Inflammatory macrophage treated with lipopolysaccharide for 1 hour (primary cell): ENCODE measurements at regions not wholly inside any gene's neighbourhood (a gene's known extent, or its start where the extent isn't known, plus 50 kb on each side); places are given as distances from the start of the nearest gene placed in this dataset.
A peak's percentile ranks its signal among the peaks of the same experiment; 100 is the strongest.

Experiments
- DNase-seq, 2 donors: peaks; one replicate each; pipeline ENCODE4 v3.0.0-alpha.2; 2020 to 2022

DNA sequence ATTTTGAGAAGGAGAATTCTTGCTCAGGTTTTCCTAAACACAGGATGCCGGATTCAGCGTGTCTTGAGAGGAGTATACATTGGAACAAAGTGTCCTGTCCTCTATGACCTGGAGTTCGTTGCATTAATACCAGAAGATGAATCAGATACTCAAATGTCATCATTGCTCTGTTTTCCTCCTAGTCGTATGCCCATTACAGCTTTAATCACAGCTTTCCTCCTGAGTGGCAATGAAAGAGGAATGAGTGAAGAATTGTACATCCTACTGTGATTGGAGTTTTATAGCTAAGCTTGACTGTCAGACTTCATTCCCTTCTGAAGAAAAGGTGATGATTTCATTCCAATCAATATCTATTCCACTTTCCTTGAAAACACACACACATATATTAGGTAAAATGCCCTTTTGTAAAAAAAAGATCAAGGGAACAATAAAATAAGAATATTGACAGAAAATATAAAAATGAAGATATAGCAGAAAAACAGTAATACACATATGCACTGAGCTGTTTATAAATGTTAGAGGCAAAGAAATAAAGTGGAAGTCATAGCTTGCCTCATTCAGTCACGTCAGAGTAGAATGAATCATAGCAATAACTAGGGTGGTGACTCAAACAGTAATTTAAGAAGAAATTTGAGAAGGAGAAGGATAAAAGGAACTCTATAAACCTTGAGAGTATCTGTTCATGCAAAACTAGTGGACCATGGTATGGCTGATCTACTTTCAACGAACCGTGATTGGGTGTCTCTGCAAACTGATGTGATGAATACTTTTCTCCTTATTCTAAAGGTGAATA is 501.5 kb downstream of the SUCLA2 start:
- peak; percentile 83 to 85 for DNase-seq

DNA sequence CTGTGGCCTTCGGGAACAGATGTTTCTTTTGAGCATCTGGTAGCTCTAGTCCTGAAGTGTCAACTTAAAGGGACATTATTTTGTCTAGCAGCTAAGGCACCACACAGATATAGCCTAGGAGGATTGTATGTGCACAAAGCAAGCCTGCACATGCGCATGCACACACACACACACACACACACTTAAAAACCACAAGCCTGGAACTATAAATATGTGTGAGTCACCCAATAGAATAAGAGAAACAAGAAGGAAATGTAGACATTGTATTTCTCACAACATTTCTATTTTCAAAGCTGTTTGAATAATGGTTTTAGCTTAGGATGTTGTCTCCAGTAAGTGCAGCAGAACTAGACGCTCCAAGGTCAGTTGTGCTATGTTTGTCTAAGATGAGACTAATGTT is 516.5 kb downstream of the SUCLA2 start:
- DNase-seq = peak; percentile 15 to 33

DNA sequence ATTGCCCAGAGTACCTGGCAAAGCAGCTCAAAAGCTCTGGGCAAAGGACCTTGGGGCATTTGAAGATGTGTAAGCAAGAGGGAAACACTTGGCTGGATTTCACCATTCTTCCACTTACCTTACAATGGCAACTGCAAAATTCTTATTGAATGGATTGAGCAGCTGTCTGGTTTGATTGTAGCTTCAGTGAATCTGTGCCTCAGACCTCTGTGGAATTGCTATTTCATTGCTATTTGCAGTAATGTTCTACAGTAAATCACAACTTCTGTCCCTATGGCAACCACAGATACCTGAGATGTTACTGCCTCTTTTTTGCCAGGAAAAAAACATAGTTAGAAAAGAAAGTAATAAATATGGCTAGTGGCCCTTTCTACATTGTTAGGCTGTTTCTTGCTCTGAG is 519.5 kb downstream of the SUCLA2 start:
- no peak for DNase-seq

DNA sequence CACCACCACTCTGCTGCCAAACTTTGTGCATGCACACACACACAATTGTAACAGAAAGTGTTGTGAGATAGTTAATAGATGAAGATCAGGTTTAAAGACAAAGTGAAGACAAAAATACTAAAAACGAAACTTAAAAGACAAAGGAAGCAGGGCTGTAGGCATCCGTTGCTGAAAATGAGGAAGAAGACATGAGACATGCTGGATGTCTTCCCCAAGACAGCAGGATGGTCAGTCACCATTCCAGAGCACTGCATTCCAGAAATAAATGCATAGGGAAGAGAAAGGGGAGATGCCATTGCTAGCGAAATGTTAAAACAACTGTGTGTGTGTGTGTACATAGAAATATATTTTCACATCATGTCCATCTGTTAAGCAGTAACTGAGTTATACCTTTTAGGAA is 520.1 kb downstream of the SUCLA2 start:
- DNase-seq = peak; percentile 38 to 45

DNA sequence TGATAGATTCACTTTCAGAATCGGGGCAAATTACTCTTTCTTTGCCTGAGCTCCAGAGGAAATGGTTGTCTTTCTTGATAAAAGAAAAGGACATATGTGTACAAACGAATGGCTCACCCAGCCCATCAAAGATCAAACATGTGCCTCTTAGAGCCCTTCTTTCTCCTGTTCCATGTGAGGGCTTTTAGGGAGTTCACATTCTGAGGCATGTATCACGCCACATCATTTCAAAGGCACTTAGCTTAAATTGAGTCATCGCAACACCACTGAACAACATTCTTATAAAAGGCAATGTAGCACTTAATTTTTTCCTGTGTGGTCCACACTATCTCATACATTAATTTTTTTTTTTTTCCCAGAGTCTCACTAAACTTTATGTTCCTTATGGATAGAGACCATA is 521.0 kb downstream of the SUCLA2 start:
- no peak for DNase-seq

DNA sequence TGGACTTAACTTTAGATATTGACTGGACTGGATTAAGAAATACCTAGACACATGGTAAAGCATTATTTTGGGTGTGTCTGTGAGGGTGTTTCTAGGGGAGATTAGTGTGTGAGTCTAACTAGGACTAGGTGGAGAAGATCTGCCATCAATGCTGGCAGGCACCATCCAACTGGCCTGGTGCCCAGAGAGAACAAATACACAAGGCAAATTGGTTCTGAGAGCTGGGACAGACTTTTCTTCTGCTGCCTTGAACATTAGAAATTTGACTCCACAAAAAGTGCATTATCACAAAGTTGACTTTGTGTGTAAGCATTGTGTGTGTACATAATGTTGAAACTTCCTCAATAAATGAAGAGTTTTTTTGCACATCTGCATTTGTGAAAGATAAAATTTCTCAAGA is 522.1 kb downstream of the SUCLA2 start:
- peak; percentile 22 to 43 for DNase-seq

DNA sequence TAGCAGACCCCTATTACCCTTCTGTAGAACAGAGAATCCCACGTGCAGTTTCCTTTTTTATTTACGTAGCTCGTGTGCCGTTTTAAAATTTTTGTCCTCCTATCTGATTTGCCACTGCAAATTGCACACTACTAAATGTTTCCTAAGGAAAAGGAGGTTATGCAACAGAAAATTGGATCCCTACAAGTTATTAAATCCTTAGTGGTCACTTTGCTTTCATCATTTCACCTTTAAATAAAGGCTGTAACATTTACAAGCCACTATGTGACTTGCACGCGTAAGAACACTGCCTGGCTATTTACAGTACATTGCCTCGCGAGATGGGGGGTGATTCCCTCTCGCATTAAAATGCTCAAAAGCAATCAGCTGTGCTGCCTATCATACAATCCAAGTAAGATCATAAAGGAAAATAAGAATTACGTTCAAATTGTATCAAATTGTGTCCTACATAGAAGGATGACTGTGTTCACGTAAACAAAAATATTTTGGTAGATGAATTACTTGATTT is 525.6 kb downstream of the SUCLA2 start:
- no peak for DNase-seq

DNA sequence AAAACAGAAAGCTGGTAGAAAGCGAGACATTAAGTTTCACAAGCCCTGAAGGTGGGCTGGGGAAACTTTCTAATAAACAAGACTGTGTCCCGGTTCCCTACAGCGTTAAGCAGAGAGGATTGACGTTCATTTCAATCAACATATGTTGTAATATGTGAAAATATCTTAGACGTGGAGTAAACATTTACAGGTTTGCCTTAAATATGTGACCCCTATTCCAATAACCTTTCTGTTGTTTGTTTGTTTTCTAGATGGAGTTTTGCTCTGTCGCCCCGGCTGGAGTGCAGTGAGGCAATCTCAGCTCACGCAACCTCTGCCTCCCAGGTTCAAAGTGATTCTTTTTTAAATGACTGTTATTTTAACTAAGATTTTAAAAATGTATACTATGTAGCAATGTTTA is 526.2 kb downstream of the SUCLA2 start:
- no peak for DNase-seq

DNA sequence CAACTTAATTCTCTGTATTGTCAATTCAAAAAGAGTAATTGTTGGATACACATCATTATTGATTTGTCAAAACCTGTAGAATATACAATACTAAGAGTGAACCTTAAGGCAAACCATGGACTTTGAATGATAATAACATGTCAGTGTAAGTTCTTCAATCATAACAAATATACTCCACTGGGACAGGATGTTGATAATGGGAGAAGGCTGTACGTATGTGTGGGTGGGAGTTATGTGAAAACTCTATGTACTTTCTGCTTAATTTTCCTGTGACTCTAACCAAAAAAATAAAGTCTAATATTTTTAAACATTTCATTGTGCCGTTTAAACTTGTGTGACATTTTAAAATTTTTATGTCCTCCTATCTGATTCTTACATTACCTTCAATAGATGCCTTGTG is 526.7 kb downstream of the SUCLA2 start:
- no peak for DNase-seq

DNA sequence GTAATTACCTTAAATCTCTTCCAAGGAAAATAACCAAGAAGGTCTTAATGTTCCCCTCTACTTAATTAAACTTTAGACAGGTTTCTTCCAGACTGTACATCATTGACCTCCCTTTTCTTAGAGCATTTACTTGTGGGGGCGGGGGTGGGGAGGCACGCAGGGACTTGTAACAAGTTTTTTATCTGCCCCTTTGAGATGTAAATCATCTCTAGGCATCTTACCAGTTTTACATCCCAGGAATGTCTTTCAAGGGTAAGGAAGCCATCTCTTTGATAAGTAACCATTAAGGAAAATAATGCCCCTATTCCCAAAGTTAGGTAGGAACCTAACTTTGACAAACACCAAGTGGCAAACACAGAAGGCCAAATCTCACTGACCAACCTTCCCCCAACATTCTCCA is 528.6 kb downstream of the SUCLA2 start:
- no peak for DNase-seq

DNA sequence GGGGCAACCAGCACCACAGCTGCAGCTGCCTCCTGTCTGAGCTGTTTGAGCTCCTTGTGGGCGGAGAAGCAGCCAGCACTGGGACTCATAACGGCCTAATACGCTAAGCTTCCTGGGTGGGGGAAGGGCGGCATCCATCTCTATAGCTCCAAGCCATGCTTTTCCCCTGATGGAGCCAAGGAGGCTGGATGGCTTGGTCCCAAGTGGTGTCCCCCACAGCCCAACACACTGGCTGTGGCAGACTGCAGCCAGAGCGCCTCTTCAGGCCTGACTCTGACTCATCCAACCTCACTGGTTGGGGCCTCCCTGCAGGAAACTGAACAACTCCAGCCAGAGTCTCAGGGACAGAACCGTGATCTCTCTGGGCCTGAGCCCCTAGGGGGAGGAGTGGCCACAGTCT is 537.3 kb downstream of the SUCLA2 start:
- DNase-seq = no peak

DNA sequence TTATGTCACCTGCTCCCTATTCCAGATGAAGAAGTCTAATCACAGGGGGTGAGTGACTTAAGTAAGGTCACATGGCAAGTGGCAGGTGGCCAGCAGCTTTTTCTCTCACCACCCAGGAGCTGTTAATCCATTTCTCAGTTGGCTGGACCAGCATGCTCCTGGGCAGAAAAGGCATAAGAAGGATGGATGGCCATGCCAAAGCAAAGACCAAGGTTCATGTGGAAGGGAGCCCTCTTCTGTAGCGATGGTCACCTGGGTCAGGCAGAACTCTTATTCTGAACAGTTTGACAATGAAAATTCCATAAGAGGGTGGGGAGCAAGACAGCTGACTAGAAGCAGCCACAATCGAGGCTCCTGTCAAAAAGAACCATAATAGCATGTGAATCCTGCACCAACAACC is 538.1 kb downstream of the SUCLA2 start:
- DNase-seq = no peak

DNA sequence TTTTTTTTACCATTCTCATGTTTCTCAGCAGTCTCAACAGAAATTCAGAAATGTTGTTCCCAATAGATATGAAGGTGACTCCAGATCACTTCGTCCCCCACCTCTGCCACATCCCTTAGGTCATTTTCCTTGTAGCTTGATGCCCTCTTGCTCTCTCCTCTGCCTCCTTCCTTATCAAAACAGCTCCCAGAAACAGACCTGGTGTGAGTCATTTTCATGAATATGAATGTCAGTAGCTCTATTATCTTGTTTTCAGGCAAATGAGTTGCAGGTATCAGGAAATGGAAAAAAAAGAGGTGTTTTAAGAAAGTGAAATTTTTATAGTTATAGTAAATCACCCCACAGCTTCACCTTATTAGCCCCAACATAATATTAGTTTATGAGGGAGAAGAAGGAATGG is 539.3 kb downstream of the SUCLA2 start:
- DNase-seq = no peak

DNA sequence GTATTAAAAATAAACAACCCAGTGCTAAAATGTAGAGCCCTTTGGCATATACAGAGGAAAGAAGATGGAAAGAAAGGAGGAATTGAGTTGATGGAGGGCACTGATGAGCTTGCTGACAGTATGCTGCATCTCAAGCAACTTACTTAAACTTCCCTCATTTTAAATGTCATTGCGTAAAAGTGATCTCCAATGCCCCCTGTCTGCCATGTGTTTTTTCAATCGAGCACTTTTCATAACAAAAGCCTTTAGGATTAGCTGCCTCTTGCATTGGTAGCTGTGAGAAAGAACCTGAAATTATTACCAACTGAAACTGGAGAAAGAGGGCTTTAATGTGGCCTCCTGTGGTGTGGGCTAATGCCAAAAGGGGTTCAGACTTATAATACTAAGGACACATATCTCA is 541.6 kb downstream of the SUCLA2 start:
- DNase-seq = peak; percentile 47

DNA sequence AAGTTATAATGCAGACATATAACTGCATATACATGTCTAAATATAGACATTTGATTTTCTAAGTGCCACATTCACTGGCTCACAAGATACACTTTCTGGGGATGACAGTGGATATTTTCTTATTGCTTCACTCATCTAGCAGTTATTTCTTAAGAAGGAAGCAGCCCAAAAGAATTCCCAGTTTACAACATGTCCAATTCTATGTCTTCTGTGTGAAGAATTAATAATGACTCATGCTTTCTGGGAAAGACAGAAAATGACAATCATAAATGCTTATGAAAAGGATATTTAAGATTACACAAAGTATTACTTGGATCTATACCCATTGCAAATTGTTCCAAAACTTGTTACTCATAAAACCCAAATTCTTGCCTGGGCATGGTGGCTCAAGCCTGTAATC is 543.4 kb downstream of the SUCLA2 start:
- peak; percentile 87 to 94 for DNase-seq

DNA sequence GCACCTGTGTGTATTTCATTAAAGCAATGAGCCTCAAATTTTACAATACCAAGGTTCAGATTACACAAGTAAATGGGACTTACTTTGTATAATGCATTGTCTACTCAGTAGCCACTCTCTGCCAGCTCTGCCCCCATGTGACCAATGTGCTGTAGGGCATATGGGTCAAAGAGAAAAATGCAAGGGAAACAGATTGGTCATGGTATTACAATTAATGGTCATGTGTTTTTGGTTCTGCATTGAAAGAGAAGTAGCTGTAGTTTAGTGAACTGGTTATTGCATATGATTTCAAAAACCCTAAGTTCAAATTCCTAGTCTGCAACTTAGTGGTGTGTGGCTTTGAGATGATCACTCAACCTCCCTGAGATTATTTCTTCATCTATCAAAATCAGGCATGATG is 545.4 kb downstream of the SUCLA2 start:
- DNase-seq = peak; percentile 79 to 86

DNA sequence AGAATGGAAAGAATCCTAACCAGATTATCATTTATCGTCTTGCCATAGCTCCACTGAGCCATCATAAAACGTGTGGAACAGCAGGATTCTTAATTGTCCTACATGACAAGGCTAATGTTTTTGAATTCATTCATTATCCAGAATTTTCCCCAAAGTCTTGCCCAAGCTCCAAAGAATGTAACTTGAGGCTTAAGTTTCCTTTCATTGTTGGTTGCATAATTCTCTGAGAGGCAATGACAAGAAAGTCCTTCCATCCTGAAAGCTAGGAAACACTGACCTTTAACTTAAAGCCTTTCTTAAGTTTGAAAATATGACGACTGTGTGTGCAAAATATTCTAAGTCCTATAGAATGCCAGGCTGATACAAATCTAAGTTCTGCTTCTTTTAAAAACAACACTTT is 546.1 kb downstream of the SUCLA2 start:
- peak; percentile 34 to 44 for DNase-seq

DNA sequence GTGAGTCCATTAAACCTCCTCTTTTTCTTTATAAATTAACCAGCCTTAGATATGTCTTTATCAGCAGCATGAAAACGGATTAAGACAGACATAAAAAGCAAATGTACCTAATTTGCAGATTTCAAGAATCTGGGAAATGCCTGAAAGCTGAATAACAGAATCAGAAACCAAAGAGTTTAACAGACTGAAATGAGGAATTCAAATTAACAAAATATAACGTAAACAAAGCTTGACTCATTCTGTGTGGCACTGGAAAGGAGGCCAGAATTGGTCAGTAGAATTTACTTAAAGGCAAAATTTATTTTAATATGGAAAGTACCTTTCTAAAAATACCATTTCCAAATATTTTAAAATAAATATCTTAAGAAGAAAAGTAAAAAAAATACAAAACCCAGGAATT is 540.6 kb upstream of the HTR2A start:
- DNase-seq = no peak

DNA sequence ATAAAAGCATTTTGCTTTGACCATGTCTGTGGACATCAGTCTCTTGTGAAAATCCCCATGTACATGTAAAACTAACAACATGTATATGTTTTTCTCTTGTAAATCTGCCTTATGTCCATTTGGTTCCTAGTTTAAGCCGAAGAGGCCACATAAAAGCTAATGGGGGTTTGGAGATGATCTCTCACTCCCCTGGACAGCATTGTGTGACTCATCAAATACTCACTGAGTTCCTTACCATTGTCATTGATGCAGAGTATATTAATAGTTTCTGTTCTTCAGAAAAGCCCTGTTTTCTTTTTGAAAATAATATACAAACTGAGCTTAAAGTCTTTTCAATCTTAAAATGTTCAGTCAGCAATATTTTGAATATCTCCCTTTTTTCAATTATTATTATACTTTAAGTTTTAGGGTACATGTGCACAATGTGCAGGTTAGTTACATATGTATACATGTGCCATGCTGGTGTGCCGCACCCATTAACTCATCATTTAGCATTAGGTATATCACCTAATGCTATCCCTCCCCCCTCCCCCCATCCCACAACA is 536.7 kb upstream of the HTR2A start:
- DNase-seq = no peak

DNA sequence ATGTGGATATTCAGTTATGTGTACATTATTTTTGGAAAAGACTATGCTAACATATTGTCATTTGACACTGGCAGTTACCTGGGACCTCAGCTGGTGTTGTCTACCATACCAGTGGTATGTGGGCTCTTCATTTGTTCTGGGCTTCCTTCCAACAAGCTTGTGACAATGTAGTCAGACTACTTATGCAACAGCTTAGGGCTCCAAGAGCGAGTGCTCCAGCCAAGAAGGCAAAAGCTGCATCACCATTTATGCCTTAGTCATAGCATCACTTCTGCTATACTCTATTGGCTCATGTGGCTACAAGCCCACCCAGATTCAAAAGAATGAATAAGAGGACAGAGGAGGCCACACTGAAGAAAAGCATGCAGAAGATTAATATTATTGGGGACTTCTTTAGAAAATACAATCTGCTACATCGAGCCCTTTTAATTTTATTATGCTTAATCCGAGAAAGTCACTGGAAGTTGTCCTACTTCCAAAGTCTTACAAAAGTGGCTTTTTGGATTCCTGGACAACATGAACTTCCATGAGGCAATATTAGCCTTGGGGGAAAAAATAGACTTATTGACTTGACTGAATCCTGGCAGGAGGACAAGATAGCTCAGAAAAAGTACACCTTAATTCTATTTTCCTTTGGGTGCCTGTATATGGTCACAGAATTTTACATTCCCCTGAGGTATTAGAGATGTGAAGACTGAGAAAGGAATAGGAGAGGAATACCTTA is 529.4 kb upstream of the HTR2A start:
- peak; percentile 34 to 79 for DNase-seq

DNA sequence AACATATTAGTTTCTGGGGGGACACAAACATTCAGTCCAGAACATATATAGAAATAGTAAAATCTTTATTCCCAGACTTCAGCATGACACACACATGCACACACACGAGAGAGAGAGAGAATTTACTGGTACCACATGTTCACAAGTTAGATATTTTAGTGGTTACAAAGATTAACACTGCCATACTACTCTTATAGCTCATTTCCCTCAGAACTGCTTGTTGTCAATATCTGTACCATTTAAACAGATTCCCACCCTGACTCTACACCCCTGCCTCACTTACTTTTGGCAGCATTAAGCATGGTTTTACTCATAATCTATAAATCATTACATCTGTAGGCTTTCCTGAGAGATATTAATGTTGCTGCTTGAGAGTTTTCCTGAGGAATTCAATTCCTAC is 524.7 kb upstream of the HTR2A start:
- no peak for DNase-seq

DNA sequence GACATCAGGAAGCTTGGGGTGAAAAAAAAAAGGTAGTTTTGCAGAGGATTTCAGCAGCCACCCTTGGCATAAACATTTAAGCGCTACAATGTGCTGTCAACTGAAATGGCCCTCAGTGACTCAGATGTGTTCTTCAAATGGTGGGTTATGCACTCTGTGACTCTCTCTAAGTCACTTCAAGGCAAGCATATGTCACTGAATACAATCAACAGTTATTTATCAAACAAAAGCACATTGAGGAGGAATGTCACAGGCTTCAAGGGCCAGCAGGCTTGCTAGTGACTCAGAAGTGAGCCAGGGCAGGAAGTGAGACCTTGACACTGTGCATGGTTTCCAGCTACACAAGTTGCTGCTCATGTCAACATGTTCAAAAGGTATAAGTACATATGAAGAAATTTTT is 523.7 kb upstream of the HTR2A start:
- no peak for DNase-seq

DNA sequence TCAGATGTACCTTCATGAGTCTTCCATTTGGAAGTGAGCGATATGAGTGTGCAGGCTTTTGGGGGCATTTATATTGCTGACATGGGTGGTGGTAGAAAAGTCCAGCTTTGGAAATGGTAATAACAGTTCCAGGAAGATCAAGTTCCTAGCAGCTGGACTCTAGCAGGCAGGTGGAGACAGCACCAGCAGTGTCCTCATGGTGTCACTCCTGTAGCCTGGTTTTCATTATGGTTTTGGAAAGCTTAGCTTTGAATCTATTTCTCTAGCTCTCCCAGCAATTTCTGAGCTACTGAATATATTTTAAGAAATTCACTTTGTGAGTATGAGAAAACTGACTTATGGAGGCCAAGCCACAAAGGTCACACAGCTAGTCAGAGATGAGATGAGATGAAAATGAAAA is 523.2 kb upstream of the HTR2A start:
- no peak for DNase-seq
